Eye (tissue), 1 donor: ENCODE measurements at regions not wholly inside any gene's neighbourhood (a gene's known extent, or its start where the extent isn't known, plus 50 kb on each side); places are given as distances from the start of the nearest gene placed in this dataset.
A peak's percentile ranks its signal among the peaks of the same experiment; 100 is the strongest.

ENCODE experiments used
- DNase-seq: peaks from one replicate; pipeline ENCODE4 v3.0.0-alpha.2; 2015

- no peak for DNase-seq
Observed at GRCh38 chr2:223532712-223533111, 69.4 kb downstream of the SCG2 start.

- no peak for DNase-seq
Observed at GRCh38 chr2:223536546-223536945, 65.6 kb downstream of the SCG2 start.

GRCh38 chr2:223537115-223537514, 65.0 kb downstream of the SCG2 start:
- DNase-seq: no peak

GRCh38 chr2:223537651-223538601, 64.2 kb downstream of the SCG2 start:
- peak; percentile 41 for DNase-seq

GRCh38 chr2:223538920-223539440, 63.2 kb downstream of the SCG2 start:
- peak; percentile 51 for DNase-seq

GRCh38 chr2:223541546-223541945, 60.6 kb downstream of the SCG2 start:
- no peak for DNase-seq

GRCh38 chr2:223542501-223542900, 59.7 kb downstream of the SCG2 start:
- DNase-seq: no peak

- no peak for DNase-seq
Observed at GRCh38 chr2:223545406-223545805, 56.8 kb downstream of the SCG2 start.

GRCh38 chr2:223545830-223546229, 56.3 kb downstream of the SCG2 start:
- DNase-seq: no peak
